MM.1S (cell line): ENCODE measurements at regions not wholly inside any gene's neighbourhood (a gene's known extent, or its start where the extent isn't known, plus 50 kb on each side); places are given as distances from the start of the nearest gene placed in this dataset.

Experiments
- CTCF ChIP-seq: fragments of 300-600 bp; sonication (generic); IDR thresholded peaks from 2 replicates; pipeline ENCODE4 v1.5.1; 2016; ENCODE audit warnings: antibody characterized with exemption, low read length, mixed read lengths
- EZH2 ChIP-seq: fragments of 300-600 bp; sonication (generic); optimal IDR thresholded peaks from 2 replicates; pipeline ENCODE3; 2017; ENCODE audit warnings: low read depth, mild to moderate bottlenecking, antibody characterized with exemption, low read length, mixed read lengths
- EZH2phosphoT487 ChIP-seq: fragments of 300-600 bp; sonication (generic); IDR thresholded peaks from 2 replicates; pipeline ENCODE4 v1.6.1; 2018; ENCODE audit warnings: antibody characterized with exemption, low read length

GRCh38 chr9:72415948-72416347, 50.9 kb upstream of the ZFAND5 start:
- TF ChIP-seq CTCF (no peak), EZH2phosphoT487 (no peak), EZH2 (no peak)
